ENCODE measurements at regions not wholly inside any gene's neighbourhood (a gene's known extent, or its start where the extent isn't known, plus 50 kb on each side); places are given as distances from the start of the nearest gene placed in this dataset.

DNA sequence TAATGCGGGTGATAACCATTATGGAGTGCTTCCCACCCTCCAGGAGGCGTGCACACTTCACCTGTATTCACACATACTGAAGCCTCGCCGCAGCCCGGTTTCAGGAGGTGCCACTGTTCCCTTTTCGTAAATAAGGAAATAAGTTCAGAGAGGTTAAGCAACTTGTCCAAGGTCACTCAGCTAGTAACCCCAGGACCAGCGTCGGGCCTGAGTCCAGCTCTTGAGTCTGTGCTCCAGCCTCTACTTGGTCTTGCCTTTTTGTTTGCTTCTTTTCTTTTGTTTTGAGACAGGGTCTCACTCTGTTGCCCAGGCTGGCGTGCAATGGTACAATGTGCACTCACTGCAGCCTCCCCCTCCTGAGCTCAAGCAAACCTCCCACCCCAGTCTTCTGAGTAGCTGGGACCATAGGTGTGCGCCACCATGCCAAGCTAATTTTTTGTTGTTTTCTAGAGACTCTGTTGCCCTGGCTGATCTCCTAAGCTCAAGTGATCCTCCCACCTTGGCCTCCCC lies 63.5 kb upstream of the CIBAR2 start:
- Histone ChIP-seq H2AFZ (ENCODE audit: control insufficient read depth, low read length) (no peak overlapping the region), H3K27me3 (ENCODE audit: control insufficient read depth, extremely low read depth, insufficient read depth, low read length) (peaks cover 3% of the 10 kb centered on the region), H3K27ac (ENCODE audit: control insufficient read depth, insufficient read depth, low read length) (no peak overlapping the region), H3K9ac (ENCODE audit: control insufficient read depth, extremely low read depth, insufficient read depth, low read length) (no peak overlapping the region), H4K20me1 (ENCODE audit: control insufficient read depth, extremely low read depth, insufficient read depth, low read length) (peaks cover 1% of the 10 kb centered on the region), H3K36me3 (ENCODE audit: control insufficient read depth in 2 of 2, extremely low read depth in 1 of 2, insufficient read depth in 2 of 2, low read length in 2 of 2) (no peaks in the 10 kb centered on the region), H3K9me3 (ENCODE audit: control insufficient read depth, low read depth, low read length) (no peaks in the 10 kb centered on the region), H3K9me1 (ENCODE audit: control insufficient read depth, extremely low read depth, insufficient read depth, low read length) (no peaks in the 10 kb centered on the region), H3K79me2 (ENCODE audit: control insufficient read depth, insufficient read depth, low read length) (peaks cover 5% of the 10 kb centered on the region), H3K4me3 (ENCODE audit: control insufficient read depth in 2 of 3, extremely low read depth in 1 of 3, insufficient read depth in 2 of 3, low read depth in 1 of 3, low read length in 3 of 3) (no peak overlapping the region), H3K4me1 (ENCODE audit: control insufficient read depth, extremely low read depth, insufficient read depth, low read length) (peaks cover 36% of the 10 kb centered on the region), H3K4me2 (ENCODE audit: control insufficient read depth, extremely low read depth, insufficient read depth, low read depth, low read length) (no peak overlapping the region)
- dilution Hi-C loops (cut with MboI; ENCODE audit: extremely low pct_ligation_motif_present, low sequenced_read_pairs) = no loop called here
- FAIRE-seq = no peak
- DNase-seq (ENCODE audit: low read depth, low spot score) = no peak
- TF ChIP-seq EZH2 (IDR thresholded peaks at IDR 0.05; ENCODE audit: low read length) = no peak
- TF ChIP-seq, protein P1, sequence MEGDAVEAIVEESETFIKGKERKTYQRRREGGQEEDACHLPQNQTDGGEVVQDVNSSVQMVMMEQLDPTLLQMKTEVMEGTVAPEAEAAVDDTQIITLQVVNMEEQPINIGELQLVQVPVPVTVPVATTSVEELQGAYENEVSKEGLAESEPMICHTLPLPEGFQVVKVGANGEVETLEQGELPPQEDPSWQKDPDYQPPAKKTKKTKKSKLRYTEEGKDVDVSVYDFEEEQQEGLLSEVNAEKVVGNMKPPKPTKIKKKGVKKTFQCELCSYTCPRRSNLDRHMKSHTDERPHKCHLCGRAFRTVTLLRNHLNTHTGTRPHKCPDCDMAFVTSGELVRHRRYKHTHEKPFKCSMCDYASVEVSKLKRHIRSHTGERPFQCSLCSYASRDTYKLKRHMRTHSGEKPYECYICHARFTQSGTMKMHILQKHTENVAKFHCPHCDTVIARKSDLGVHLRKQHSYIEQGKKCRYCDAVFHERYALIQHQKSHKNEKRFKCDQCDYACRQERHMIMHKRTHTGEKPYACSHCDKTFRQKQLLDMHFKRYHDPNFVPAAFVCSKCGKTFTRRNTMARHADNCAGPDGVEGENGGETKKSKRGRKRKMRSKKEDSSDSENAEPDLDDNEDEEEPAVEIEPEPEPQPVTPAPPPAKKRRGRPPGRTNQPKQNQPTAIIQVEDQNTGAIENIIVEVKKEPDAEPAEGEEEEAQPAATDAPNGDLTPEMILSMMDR (optimal IDR thresholded peaks at IDR 0.05 in 1 of 3, IDR thresholded peaks at IDR 0.05 in 1 of 3, conservative IDR thresholded peaks at IDR 0.05 in 1 of 3; ENCODE audit: extremely low read depth in 1 of 3, insufficient read depth in 2 of 3, low read length in 3 of 3) = no peak

DNA sequence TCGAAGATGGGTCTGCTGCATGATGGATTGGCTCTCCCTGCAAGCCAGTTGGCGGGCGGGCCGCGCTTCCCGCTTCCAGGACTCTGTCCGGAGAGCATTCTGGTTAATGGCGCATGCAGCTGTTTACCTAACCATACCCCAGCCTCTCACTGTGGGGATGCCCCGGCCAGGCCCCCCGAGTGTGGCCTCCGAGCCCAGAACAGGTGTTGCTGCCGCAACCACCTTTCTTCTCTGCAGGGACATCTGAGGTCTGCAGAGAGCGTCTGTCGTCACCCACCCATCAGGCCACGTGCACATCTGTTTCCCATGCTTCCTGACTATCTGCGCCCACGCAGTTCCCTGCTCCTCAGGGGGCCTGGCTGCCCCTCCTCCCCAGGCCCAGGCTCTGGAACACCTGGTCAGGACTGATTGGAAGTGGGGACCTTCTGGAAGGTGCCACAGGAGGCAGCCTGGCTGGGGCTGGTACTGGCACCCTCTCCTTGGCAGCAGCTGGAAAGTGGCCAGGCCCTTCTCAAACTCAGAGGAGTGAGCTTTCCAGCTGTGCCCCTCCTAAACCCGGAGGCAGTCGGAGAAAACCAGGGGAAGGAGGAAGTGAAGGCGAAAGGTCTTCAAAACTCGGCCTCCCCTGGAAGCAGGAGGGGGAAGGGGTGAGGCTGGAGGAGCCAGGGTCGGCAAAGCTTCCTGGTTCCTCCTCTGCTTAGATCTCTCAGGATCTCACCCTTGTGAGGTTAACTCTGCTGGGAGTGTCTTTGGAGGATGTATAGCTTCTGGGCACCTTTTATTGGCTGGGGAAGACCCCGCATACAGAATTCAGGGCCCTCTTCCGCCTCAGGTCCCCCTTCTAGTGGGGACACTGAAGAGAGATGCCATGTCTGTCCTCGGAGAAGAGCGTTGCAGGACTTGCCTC lies 64.5 kb upstream of the CIBAR2 start:
- no peaks in the 10 kb centered on the region for H3K36me3 ChIP-seq (ENCODE audit: control insufficient read depth in 2 of 2, extremely low read depth in 1 of 2, insufficient read depth in 2 of 2, low read length in 2 of 2)
- no peak for DNase-seq (ENCODE audit: low read depth, low spot score)
- no peak for FAIRE-seq
- H3K4me1 ChIP-seq (ENCODE audit: control insufficient read depth, extremely low read depth, insufficient read depth, low read length) = peaks cover 32% of the 10 kb centered on the region
- dilution Hi-C loops (cut with MboI; ENCODE audit: extremely low pct_ligation_motif_present, low sequenced_read_pairs) = no loop called here
- H3K4me2 ChIP-seq (ENCODE audit: control insufficient read depth, extremely low read depth, insufficient read depth, low read depth, low read length) = no peak overlapping the region
- H3K9me3 ChIP-seq (ENCODE audit: control insufficient read depth, low read depth, low read length) = no peaks in the 10 kb centered on the region
- H3K27me3 ChIP-seq (ENCODE audit: control insufficient read depth, extremely low read depth, insufficient read depth, low read length) = peaks cover under 1% of the 10 kb centered on the region
- no peak overlapping the region for H3K27ac ChIP-seq (ENCODE audit: control insufficient read depth, insufficient read depth, low read length)
- no peak overlapping the region for H2AFZ ChIP-seq (ENCODE audit: control insufficient read depth, low read length)
- TF ChIP-seq EZH2 (IDR thresholded peaks at IDR 0.05; ENCODE audit: low read length) = no peak
- H3K9ac ChIP-seq (ENCODE audit: control insufficient read depth, extremely low read depth, insufficient read depth, low read length) = no peak overlapping the region
- peaks cover 3% of the 10 kb centered on the region for H3K79me2 ChIP-seq (ENCODE audit: control insufficient read depth, insufficient read depth, low read length)
- H4K20me1 ChIP-seq (ENCODE audit: control insufficient read depth, extremely low read depth, insufficient read depth, low read length) = peaks cover 3% of the 10 kb centered on the region
- no peaks in the 10 kb centered on the region for H3K9me1 ChIP-seq (ENCODE audit: control insufficient read depth, extremely low read depth, insufficient read depth, low read length)
- H3K4me3 ChIP-seq (ENCODE audit: control insufficient read depth in 2 of 3, extremely low read depth in 1 of 3, insufficient read depth in 2 of 3, low read depth in 1 of 3, low read length in 3 of 3) = no peak overlapping the region
